ENCODE measurements at regions not wholly inside any gene's neighbourhood (a gene's known extent, or its start where the extent isn't known, plus 50 kb on each side); places are given as distances from the start of the nearest gene placed in this dataset.
A peak's percentile ranks its signal among the peaks of the same experiment; 100 is the strongest.
"Not testable (repeated sequence)": the region's sequence is repeated elsewhere in the genome, so short reads cannot be mapped to it uniquely, and the experiment has no call there.

DNA sequence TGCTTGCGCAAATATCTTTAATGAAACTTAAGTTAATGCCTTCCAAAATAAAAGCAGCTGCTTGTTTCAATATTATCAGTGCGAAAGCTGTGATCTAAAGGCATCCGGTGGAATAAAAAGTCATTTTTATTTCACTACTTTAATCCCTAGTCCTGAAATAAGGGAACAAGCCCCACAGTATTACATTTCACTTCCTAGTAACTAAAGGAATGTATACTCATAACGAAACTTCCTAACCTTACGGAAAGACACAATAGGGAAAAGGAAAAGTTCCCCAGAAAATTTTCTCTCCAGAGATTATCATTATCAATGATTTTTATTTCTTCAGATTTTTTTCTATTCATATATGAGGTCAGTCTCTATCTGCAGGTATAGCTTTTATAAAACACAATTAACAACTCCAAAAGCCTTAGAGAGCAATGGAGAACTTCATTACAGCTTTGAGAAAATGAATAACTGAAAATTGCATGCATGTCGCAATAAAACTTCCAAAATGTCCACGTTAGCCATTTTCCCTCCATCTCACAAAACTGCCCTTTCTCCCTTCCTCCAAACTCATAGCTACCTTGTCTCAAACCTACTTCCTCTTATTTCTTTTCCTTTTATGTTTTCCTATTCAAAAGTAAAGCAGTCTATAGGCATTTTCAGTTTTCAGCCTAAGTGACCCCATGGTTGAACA, 154.3 kb upstream of the MED13 start:
- ChIA-PET CTCF (interaction anchor here (1.5 to 1.6 kb wide), 2 partner anchors 15 to 30 kb away, joined by 3 read pairs; no protein-coding TSS in a partner anchor), POLR2A (no interaction called here)
- Histone ChIP-seq H3K27ac (no peak overlapping the region), H3K9me3 (no peaks in the 10 kb centered on the region), H3K4me1 (no peaks in the 10 kb centered on the region), H3K4me2 (no peak overlapping the region), H3K4me3 (no peak overlapping the region)
- DNase-seq (ENCODE audit: low read depth in 1 of 2, low spot score in 1 of 2) (no peak), ATAC-seq (no peak), FAIRE-seq (no peak)
- TF ChIP-seq CEBPB (IDR thresholded peaks at IDR 0.05): peak; percentile 29 to 66; a peak in 3 of 4 replicates
- TF ChIP-seq RFX5 (IDR thresholded peaks at IDR 0.05): no peak
- no peak for TF ChIP-seq MYC (IDR thresholded peaks at IDR 0.05; ENCODE audit: borderline replicate concordance, low read length)
- no peak for TF ChIP-seq GATA3 (IDR thresholded peaks at IDR 0.05; ENCODE audit: borderline replicate concordance)
- no peak for TF ChIP-seq FOXS1 (CRISPR knock-in tag; IDR thresholded peaks at IDR 0.05)
- no peak for TF ChIP-seq HOXB13 (CRISPR knock-in tag; IDR thresholded peaks at IDR 0.05; ENCODE audit: low read depth)
- TF ChIP-seq, protein P1, sequence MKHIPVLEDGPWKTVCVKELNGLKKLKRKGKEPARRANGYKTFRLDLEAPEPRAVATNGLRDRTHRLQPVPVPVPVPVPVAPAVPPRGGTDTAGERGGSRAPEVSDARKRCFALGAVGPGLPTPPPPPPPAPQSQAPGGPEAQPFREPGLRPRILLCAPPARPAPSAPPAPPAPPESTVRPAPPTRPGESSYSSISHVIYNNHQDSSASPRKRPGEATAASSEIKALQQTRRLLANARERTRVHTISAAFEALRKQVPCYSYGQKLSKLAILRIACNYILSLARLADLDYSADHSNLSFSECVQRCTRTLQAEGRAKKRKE (CRISPR knock-in tag; IDR thresholded peaks at IDR 0.05; ENCODE audit: low read depth): no peak
- WGBS (ENCODE audit: missing lambda C conversion rate): 71% methylated on average over 7 of the region's 7 CpGs

DNA sequence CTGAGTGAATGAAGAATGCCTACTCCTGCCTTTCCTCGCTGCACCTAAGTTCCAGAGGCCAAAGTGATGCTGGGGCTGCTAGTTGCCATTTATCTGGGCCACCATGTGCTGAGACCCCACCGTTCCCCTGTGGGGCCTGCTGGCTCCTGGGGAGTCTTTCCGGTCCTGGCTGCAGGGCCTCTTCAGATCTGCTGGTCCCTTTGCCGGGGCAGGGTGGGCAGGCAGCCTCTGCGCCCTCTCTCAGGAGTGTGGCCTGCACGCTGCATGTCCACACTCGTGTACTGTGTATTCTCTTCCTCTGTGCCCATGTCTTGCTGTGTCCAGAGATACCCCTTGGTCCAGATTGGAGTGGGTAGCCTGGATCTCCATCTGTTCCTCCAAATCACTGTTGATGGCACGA, 151.8 kb upstream of the MED13 start:
- ATAC-seq (no peak; a peak in 1 of 6 replicates), FAIRE-seq (no peak), DNase-seq (ENCODE audit: low read depth in 1 of 2, low spot score in 1 of 2) (no peak)
- TF ChIP-seq, protein P2, sequence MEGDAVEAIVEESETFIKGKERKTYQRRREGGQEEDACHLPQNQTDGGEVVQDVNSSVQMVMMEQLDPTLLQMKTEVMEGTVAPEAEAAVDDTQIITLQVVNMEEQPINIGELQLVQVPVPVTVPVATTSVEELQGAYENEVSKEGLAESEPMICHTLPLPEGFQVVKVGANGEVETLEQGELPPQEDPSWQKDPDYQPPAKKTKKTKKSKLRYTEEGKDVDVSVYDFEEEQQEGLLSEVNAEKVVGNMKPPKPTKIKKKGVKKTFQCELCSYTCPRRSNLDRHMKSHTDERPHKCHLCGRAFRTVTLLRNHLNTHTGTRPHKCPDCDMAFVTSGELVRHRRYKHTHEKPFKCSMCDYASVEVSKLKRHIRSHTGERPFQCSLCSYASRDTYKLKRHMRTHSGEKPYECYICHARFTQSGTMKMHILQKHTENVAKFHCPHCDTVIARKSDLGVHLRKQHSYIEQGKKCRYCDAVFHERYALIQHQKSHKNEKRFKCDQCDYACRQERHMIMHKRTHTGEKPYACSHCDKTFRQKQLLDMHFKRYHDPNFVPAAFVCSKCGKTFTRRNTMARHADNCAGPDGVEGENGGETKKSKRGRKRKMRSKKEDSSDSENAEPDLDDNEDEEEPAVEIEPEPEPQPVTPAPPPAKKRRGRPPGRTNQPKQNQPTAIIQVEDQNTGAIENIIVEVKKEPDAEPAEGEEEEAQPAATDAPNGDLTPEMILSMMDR (IDR thresholded peaks at IDR 0.05): no peak
- no peak for TF ChIP-seq CBX2 (IDR thresholded peaks at IDR 0.05; ENCODE audit: borderline replicate concordance, low read depth)
- no peak for TF ChIP-seq RAD21 (conservative IDR thresholded peaks at IDR 0.05 in 1 of 2, IDR thresholded peaks at IDR 0.05 in 1 of 2)
- TF ChIP-seq, protein P3, sequence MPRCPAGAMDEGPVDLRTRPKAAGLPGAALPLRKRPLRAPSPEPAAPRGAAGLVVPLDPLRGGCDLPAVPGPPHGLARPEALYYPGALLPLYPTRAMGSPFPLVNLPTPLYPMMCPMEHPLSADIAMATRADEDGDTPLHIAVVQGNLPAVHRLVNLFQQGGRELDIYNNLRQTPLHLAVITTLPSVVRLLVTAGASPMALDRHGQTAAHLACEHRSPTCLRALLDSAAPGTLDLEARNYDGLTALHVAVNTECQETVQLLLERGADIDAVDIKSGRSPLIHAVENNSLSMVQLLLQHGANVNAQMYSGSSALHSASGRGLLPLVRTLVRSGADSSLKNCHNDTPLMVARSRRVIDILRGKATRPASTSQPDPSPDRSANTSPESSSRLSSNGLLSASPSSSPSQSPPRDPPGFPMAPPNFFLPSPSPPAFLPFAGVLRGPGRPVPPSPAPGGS (IDR thresholded peaks at IDR 0.05): no peak
- no peak overlapping the region for H3K4me3 ChIP-seq
- 76% methylated on average over 8 of the region's 8 CpGs for WGBS (ENCODE audit: missing lambda C conversion rate)
- no peak overlapping the region for H3K4me2 ChIP-seq
- no peak overlapping the region for H3K27ac ChIP-seq
- no peaks in the 10 kb centered on the region for H3K4me1 ChIP-seq
- H3K9me3 ChIP-seq: no peaks in the 10 kb centered on the region
- CTCF ChIA-PET: interaction anchor here (0.6 kb wide), 1 partner anchor 1648 kb away, joined by 5 read pairs; no protein-coding TSS in a partner anchor
- POLR2A ChIA-PET: no interaction called here

DNA sequence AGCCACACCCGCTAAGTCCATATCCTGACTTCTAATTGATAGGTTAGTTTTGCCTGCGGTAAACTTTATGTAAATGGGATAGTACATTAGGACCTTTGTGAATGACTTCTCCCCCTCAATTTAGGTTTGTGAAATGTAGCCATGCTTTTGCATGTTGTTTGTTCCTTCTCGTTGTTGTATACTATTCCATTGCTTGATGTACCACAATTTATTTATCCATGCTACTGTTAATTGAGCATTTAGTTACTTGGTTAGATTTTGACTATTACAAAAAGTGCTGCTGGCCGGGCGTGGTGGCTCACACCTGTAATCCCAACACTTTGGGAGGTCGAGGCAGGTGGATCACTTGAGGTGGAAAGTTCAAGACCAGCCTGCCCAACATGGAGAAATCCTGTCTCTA, 150.8 kb upstream of the MED13 start:
- POLR2A ChIA-PET; ATAC-seq; H3K4me1 ChIP-seq; H3K27ac ChIP-seq; H3K4me2 ChIP-seq; H3K4me3 ChIP-seq; H3K9me3 ChIP-seq; DNase-seq (ENCODE audit: low read depth in 1 of 2, low spot score in 1 of 2): not testable (repeated sequence)
- CTCF ChIA-PET: interaction anchor here (0.8 kb wide), 1 partner anchor 150 kb away, joined by 3 read pairs; no protein-coding TSS in a partner anchor
- peak; percentile 78 for FAIRE-seq
- 56% methylated on average over 6 of the region's 6 CpGs for WGBS (ENCODE audit: missing lambda C conversion rate)

DNA sequence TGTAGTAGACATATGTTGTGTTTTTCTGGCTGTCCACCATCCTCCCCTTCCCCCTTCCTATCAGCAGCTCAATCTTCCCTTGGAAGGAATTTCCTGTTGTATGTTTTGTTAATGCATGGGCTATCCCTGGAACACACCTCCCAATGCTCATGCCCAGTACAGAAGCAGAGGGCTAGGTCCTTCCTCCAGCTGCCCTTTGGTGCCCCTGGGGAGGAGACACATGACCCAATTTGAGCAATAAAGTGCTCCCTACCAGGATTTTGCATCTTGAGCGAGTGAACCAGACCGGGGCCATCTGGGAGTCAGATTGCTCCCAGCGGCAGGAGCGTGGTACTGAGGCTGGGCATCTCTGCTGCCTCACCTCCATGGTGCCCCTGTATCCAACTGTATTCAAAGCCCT, 141.5 kb upstream of the MED13 start:
- POLR2A ChIA-PET: no interaction called here
- Histone ChIP-seq H3K4me3 (no peak overlapping the region), H3K9me3 (peaks cover 14% of the 10 kb centered on the region; the same call in 2 of the 3 replicates), H3K4me1 (peaks cover 5% of the 10 kb centered on the region; the same call in 1 of the 3 replicates), H3K27ac (no peak overlapping the region), H3K4me2 (no peak overlapping the region)
- 77% methylated on average over 4 of the region's 4 CpGs for WGBS (ENCODE audit: missing lambda C conversion rate)
- CTCF ChIA-PET: no interaction called here
- ATAC-seq: peak in 1 of 2 experiments; percentile 36; a peak in 2 of 6 replicates
- no peak for FAIRE-seq
- DNase-seq (ENCODE audit: low read depth in 1 of 2, low spot score in 1 of 2): no peak
- TF ChIP-seq CHD4 (IDR thresholded peaks at IDR 0.05; ENCODE audit: borderline replicate concordance) (no peak), KDM1A (IDR thresholded peaks at IDR 0.05; ENCODE audit: low read depth) (no peak), GATA3 (IDR thresholded peaks at IDR 0.05; ENCODE audit: borderline replicate concordance) (no peak), JUNB (IDR thresholded peaks at IDR 0.05) (no peak), SMC3 (IDR thresholded peaks at IDR 0.05) (no peak), FOSB (CRISPR knock-in tag; IDR thresholded peaks at IDR 0.05) (no peak), KDM5A (IDR thresholded peaks at IDR 0.05) (no peak), RFX5 (IDR thresholded peaks at IDR 0.05) (no peak), EHF (CRISPR knock-in tag; IDR thresholded peaks at IDR 0.05) (no peak), HOXB13 (CRISPR knock-in tag; IDR thresholded peaks at IDR 0.05; ENCODE audit: low read depth) (no peak), HOXA7 (CRISPR knock-in tag; IDR thresholded peaks at IDR 0.05) (no peak), MAFK (IDR thresholded peaks at IDR 0.05; ENCODE audit: partially characterized antibody) (no peak)
- TF ChIP-seq, protein P4, sequence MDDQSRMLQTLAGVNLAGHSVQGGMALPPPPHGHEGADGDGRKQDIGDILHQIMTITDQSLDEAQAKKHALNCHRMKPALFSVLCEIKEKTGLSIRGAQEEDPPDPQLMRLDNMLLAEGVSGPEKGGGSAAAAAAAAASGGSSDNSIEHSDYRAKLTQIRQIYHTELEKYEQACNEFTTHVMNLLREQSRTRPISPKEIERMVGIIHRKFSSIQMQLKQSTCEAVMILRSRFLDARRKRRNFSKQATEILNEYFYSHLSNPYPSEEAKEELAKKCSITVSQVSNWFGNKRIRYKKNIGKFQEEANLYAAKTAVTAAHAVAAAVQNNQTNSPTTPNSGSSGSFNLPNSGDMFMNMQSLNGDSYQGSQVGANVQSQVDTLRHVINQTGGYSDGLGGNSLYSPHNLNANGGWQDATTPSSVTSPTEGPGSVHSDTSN (IDR thresholded peaks at IDR 0.05): no peak
- TF ChIP-seq, protein P5, sequence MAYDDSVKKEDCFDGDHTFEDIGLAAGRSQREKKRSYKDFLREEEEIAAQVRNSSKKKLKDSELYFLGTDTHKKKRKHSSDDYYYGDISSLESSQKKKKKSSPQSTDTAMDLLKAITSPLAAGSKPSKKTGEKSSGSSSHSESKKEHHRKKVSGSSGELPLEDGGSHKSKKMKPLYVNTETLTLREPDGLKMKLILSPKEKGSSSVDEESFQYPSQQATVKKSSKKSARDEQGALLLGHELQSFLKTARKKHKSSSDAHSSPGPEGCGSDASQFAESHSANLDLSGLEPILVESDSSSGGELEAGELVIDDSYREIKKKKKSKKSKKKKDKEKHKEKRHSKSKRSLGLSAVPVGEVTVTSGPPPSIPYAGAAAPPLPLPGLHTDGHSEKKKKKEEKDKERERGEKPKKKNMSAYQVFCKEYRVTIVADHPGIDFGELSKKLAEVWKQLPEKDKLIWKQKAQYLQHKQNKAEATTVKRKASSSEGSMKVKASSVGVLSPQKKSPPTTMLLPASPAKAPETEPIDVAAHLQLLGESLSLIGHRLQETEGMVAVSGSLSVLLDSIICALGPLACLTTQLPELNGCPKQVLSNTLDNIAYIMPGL (CRISPR knock-in tag; IDR thresholded peaks at IDR 0.05; ENCODE audit: borderline replicate concordance): no peak
- TF ChIP-seq, protein P6, sequence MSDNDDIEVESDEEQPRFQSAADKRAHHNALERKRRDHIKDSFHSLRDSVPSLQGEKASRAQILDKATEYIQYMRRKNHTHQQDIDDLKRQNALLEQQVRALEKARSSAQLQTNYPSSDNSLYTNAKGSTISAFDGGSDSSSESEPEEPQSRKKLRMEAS (IDR thresholded peaks at IDR 0.05): no peak

Data from A549 (cell line).